ENCODE measurements at regions not wholly inside any gene's neighbourhood (a gene's known extent, or its start where the extent isn't known, plus 50 kb on each side); places are given as distances from the start of the nearest gene placed in this dataset.

GRCh38 chr10:70960783-70961570 is 72.6 kb upstream of the PCBD1 start:
- TF ChIP-seq CTCF (IDR thresholded peaks at IDR 0.05) (no peak), POLR2A (IDR thresholded peaks at IDR 0.05) (no peak), EP300 (IDR thresholded peaks at IDR 0.05) (no peak)

All from ovary (tissue), 3 donors.